Psoas muscle (tissue), 7 donors: ENCODE measurements at regions not wholly inside any gene's neighbourhood (a gene's known extent, or its start where the extent isn't known, plus 50 kb on each side); places are given as distances from the start of the nearest gene placed in this dataset.
"Not testable (repeated sequence)": the region's sequence is repeated elsewhere in the genome, so short reads cannot be mapped to it uniquely, and the experiment has no call there.

Experiments used
- ATAC-seq, 4 donors: fragments of 200-7000 bp; cut with Tn5 transposase; one replicate each; pipeline ENCODE4 v1.9.1; 2020; ENCODE audit warnings: moderate library complexity in 3 of 4, mild to moderate bottlenecking in 2 of 4
- DNase-seq, 2 donors: peaks; one replicate each; pipeline ENCODE4 v3.0.0-alpha.2; 2020
- H3K27ac ChIP-seq: fragments of 200-600 bp; one replicate; pipeline ENCODE4 v1.8.0; 2022
- H3K27me3 ChIP-seq, 3 donors: fragments of 200-600 bp in 1 of 3; one replicate each; pipeline versions ENCODE4 v1.6.1 to v1.8.0; 2013 to 2022; ENCODE audit warnings: low read length in 2 of 3, mild to moderate bottlenecking in 2 of 3, moderate library complexity in 1 of 3; ENCODE audit not compliant: insufficient read depth in 3 of 3
- H3K36me3 ChIP-seq, 2 donors: fragments of 200-600 bp in 1 of 2; one replicate each; pipeline versions ENCODE4 v1.6.1 to v1.8.0; 2013 to 2022; ENCODE audit warnings: low read depth in 1 of 2, mild to moderate bottlenecking in 1 of 2, moderate library complexity in 1 of 2; ENCODE audit not compliant: insufficient read depth in 1 of 2
- H3K4me1 ChIP-seq: fragments of 200-600 bp; one replicate; pipeline ENCODE4 v1.8.0; 2022
- H3K4me3 ChIP-seq: fragments of 200-600 bp; one replicate; pipeline ENCODE4 v1.8.0; 2022; ENCODE audit warnings: mild to moderate bottlenecking
- H3K9me3 ChIP-seq: fragments of 200-600 bp; one replicate; pipeline ENCODE4 v1.8.0; 2022
- WGBS, 3 donors: extraction: QIAGEN DNeasy Blood & Tissue Kit; methylation state at CpG; one replicate each; pipeline versions ENCODE4 v1.1.6 to v1.1.7; 2013; 5-methylcytosine and 5-hydroxymethylcytosine counted together
- intact Hi-C, 2 donors: fragments of 100-400 bp; cut with DNase I; formaldehyde crosslinking; loops; one replicate each; pipeline versions ENCODE4 v1.11.0 to v1.14.2; 2022
- TF ChIP-seq, protein P1 (sequence below): fragments of 200-600 bp; IDR thresholded peaks from one replicate; pipeline ENCODE4 v1.8.0; 2022; ENCODE audit warnings: antibody characterized with exemption
- donor health status: healthy with polysubstance abuse.
- donor health status: DM: no; HTN: no; CAD: no; lungs with moderate emphysema.
- donor health status: Bipolar disorder and iron deficiency.
- donor health status: healthy.
- donor health status: DM: yes; HTN: yes; CAD: no.
- donor health status: DM: no; HTN: no; CAD: no.
- donor health status: DM: yes; HTN: yes; CAD: no.

DNA sequence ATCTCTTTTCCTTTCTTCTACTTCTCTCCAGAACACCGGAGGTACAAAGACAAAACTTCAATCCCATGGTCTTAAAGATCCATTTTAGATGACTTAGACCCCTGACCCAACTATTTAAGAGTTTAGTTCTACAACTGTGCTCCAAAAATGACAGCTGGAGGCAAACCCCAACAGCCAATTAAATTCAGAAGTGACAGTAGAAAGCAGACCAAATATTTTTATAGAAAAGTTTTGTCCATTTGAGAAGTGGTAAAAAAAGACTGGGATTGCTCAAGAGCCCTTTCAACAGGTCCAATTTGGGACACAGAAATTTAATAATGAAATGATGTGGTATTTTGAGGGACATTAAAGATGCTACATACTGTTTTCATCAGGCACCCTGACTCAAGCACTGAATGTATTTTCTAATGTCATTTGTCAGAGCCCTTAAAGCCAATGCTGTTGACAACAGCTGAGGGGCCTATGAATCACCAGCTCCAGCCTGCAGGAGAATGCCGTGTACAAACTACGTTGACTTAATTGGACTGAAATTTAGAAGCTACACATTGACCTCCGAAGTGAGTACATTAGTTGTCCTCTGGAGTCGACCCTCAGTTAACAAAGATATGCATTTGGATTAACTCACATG is 147.5 kb upstream of the PIK3R1 start:
- H3K27ac ChIP-seq = no peak overlapping the region

GRCh38 chr5:68067291-68067690 is 148.3 kb upstream of the PIK3R1 start:
- WGBS, 3 donors = 65 to 78% (median 67%) methylated on average over 1 of the region's 1 CpG
- Histone ChIP-seq H3K27me3 (no peaks in the 10 kb centered on the region), H3K4me1 (no peaks in the 10 kb centered on the region), H3K4me3 (no peak overlapping the region), H3K27ac (no peak overlapping the region), H3K9me3 (peaks cover 7% of the 10 kb centered on the region), H3K36me3 (no peaks in the 10 kb centered on the region)
- TF ChIP-seq, protein P1, sequence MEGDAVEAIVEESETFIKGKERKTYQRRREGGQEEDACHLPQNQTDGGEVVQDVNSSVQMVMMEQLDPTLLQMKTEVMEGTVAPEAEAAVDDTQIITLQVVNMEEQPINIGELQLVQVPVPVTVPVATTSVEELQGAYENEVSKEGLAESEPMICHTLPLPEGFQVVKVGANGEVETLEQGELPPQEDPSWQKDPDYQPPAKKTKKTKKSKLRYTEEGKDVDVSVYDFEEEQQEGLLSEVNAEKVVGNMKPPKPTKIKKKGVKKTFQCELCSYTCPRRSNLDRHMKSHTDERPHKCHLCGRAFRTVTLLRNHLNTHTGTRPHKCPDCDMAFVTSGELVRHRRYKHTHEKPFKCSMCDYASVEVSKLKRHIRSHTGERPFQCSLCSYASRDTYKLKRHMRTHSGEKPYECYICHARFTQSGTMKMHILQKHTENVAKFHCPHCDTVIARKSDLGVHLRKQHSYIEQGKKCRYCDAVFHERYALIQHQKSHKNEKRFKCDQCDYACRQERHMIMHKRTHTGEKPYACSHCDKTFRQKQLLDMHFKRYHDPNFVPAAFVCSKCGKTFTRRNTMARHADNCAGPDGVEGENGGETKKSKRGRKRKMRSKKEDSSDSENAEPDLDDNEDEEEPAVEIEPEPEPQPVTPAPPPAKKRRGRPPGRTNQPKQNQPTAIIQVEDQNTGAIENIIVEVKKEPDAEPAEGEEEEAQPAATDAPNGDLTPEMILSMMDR = no peak
- intact Hi-C loops = no loop called here
- no peak for DNase-seq
- ATAC-seq = peak in 2 of 4 donors; percentile 50 to 70

More for the DNA sequence above, 147.5 kb upstream of the PIK3R1 start:
- Histone ChIP-seq H3K4me3 (no peak overlapping the region), H3K9me3 (peaks cover 7% of the 10 kb centered on the region), H3K4me1 (no peaks in the 10 kb centered on the region), H3K27me3 (no peaks in the 10 kb centered on the region), H3K36me3 (no peaks in the 10 kb centered on the region)
- peak in 3 of 4 donors; percentile 69 to 74 (median 69) for ATAC-seq
- 70 to 73% (median 72%) methylated on average over 5 of the region's 5 CpGs for WGBS, 3 donors
- TF ChIP-seq, protein P1 = no peak
- DNase-seq = no peak
- intact Hi-C loops = no loop called here

DNA sequence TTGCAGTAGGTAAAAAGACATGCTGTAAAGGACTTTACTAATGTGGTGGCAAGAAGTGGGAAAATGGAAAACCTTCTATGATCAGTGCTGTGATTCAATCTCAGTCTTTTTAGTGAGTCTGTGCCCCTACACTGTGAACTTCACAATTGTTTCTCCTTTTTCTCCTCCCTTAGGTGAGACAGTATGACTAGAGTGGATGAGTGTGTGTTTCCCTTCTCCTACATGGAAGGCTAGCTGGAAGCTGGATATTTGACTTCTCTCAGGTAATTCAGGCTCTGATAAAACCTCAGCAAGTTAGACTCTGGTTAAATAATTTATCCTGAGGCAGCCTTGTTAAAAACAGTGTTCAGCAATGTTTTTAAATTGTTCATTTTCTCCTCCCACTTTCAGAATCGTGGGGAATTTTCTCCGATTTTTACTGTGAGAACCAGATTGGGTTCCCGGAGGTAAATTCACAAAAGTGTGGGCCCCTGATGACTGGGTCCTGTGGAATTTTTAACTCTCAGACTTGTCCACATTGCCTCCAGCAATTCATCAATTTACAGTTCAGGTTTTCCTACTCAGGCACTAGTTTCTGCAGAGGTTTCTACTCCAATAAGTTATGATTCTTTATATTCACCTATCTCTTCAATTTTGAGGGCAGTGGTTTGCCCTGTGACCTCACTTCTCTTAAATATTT is 149.1 kb upstream of the PIK3R1 start:
- H3K9me3 ChIP-seq = peaks cover 7% of the 10 kb centered on the region
- no peaks in the 10 kb centered on the region for H3K27me3 ChIP-seq
- WGBS, 3 donors = 83 to 87% (median 83%) methylated on average over 3 of the region's 3 CpGs
- TF ChIP-seq, protein P1 = no peak
- H3K4me1 ChIP-seq = no peaks in the 10 kb centered on the region
- DNase-seq = no peak
- H3K4me3 ChIP-seq = no peak overlapping the region
- ATAC-seq = no peak
- no peak overlapping the region for H3K27ac ChIP-seq
- intact Hi-C loops = no loop called here
- no peaks in the 10 kb centered on the region for H3K36me3 ChIP-seq

GRCh38 chr5:68065321-68065720 is 150.2 kb upstream of the PIK3R1 start:
- H3K4me3 ChIP-seq, H3K4me1 ChIP-seq, ATAC-seq, H3K9me3 ChIP-seq, DNase-seq, H3K27me3 ChIP-seq, intact Hi-C loops, H3K36me3 ChIP-seq, H3K27ac ChIP-seq: not testable (repeated sequence)
- WGBS, 3 donors = 95 to 100% (median 96%) methylated on average over 3 of the region's 3 CpGs

DNA sequence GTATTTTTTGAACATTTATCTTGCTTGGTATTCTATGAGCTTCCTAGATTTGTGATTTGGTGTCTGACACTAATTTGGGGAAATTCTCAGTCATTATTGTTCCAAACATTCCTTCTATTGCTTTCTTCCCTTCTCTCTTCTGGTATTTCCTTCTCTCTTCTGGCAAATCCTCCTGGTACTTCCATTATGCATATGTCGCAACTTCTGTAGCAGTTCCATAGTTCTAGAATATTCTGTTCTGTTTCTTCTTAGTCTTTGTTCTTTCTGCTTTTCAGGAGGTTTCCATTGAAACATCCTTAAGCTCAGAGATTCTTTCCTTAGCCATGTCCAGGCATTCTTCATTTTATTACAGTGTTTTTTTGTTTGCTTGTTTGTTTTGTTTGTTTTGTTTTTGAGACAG is 155.2 kb upstream of the PIK3R1 start:
- 89 to 100% (median 100%) methylated on average over 1 of the region's 1 CpG for WGBS, 3 donors
- ATAC-seq (no peak), DNase-seq (no peak)
- no peak overlapping the region for H3K27ac ChIP-seq
- intact Hi-C loops = no loop called here
- no peaks in the 10 kb centered on the region for H3K27me3 ChIP-seq
- no peak overlapping the region for H3K4me3 ChIP-seq
- TF ChIP-seq, protein P1 = no peak
- peaks cover 6% of the 10 kb centered on the region for H3K9me3 ChIP-seq
- no peaks in the 10 kb centered on the region for H3K4me1 ChIP-seq
- H3K36me3 ChIP-seq = no peaks in the 10 kb centered on the region
